Activated naive CD8-positive, alpha-beta T cell (primary cell): ENCODE measurements at regions not wholly inside any gene's neighbourhood (a gene's known extent, or its start where the extent isn't known, plus 50 kb on each side); places are given as distances from the start of the nearest gene placed in this dataset.

Experiments
- H3K27ac Mint-ChIP-seq: one replicate; pipeline ENCODE4 v1.8.0; 2021; ENCODE audit warnings: mixed read lengths
- H3K27me3 Mint-ChIP-seq: one replicate; pipeline ENCODE4 v1.8.0; 2021; ENCODE audit warnings: mixed read lengths
- H3K36me3 Mint-ChIP-seq: one replicate; pipeline ENCODE4 v1.8.0; 2021; ENCODE audit warnings: mixed read lengths
- H3K4me1 Mint-ChIP-seq: one replicate; pipeline ENCODE4 v1.8.0; 2021; ENCODE audit warnings: low read depth, mixed read lengths
- H3K4me3 Mint-ChIP-seq: one replicate; pipeline ENCODE4 v1.8.0; 2021; ENCODE audit warnings: mild to moderate bottlenecking, mixed read lengths
- H3K9me3 Mint-ChIP-seq: one replicate; pipeline ENCODE4 v1.8.0; 2021; ENCODE audit warnings: low read depth, mixed read lengths

- no peak overlapping the region for H3K4me3 Mint-ChIP-seq
- no peak overlapping the region for H3K27ac Mint-ChIP-seq
- peaks cover 8% of the 10 kb centered on the region for H3K27me3 Mint-ChIP-seq
- no peaks in the 10 kb centered on the region for H3K36me3 Mint-ChIP-seq
- H3K4me1 Mint-ChIP-seq: no peaks in the 10 kb centered on the region
- no peaks in the 10 kb centered on the region for H3K9me3 Mint-ChIP-seq
Measured at GRCh38 chr15:93557696-93558095, 468.7 kb upstream of the RGMA start.

- no peak overlapping the region for H3K27ac Mint-ChIP-seq
Measured at GRCh38 chr15:93553167-93553935, 464.3 kb upstream of the RGMA start.

GRCh38 chr15:93543093-93543492 is 454.1 kb upstream of the RGMA start:
- Mint-ChIP-seq H3K36me3 (no peaks in the 10 kb centered on the region), H3K4me1 (no peaks in the 10 kb centered on the region), H3K27ac (no peak overlapping the region), H3K27me3 (peaks cover 7% of the 10 kb centered on the region), H3K4me3 (no peak overlapping the region), H3K9me3 (peaks cover 6% of the 10 kb centered on the region)

More at GRCh38 chr15:93553167-93553935, 464.3 kb upstream of the RGMA start:
- H3K9me3 Mint-ChIP-seq: no peaks in the 10 kb centered on the region
- H3K27me3 Mint-ChIP-seq: peaks cover 7% of the 10 kb centered on the region
- no peak overlapping the region for H3K4me3 Mint-ChIP-seq
- H3K36me3 Mint-ChIP-seq: no peaks in the 10 kb centered on the region
- no peaks in the 10 kb centered on the region for H3K4me1 Mint-ChIP-seq

GRCh38 chr15:93527374-93528050 is 438.5 kb upstream of the RGMA start:
- Mint-ChIP-seq H3K27ac (no peak overlapping the region), H3K4me1 (no peaks in the 10 kb centered on the region), H3K9me3 (no peaks in the 10 kb centered on the region), H3K4me3 (no peak overlapping the region), H3K36me3 (no peaks in the 10 kb centered on the region), H3K27me3 (peaks cover 3% of the 10 kb centered on the region)

- no peaks in the 10 kb centered on the region for H3K4me1 Mint-ChIP-seq
- peaks cover 7% of the 10 kb centered on the region for H3K27me3 Mint-ChIP-seq
- H3K27ac Mint-ChIP-seq: no peak overlapping the region
- no peaks in the 10 kb centered on the region for H3K36me3 Mint-ChIP-seq
- H3K9me3 Mint-ChIP-seq: no peaks in the 10 kb centered on the region
- H3K4me3 Mint-ChIP-seq: no peak overlapping the region
Measured at GRCh38 chr15:93524432-93524831, 435.4 kb upstream of the RGMA start.

- Mint-ChIP-seq H3K4me3 (no peak overlapping the region), H3K27me3 (peaks cover 6% of the 10 kb centered on the region), H3K27ac (no peak overlapping the region), H3K9me3 (no peaks in the 10 kb centered on the region), H3K4me1 (no peaks in the 10 kb centered on the region), H3K36me3 (no peaks in the 10 kb centered on the region)
Measured at GRCh38 chr15:93523481-93523880, 434.5 kb upstream of the RGMA start.

- Mint-ChIP-seq H3K9me3 (no peaks in the 10 kb centered on the region), H3K27ac (no peak overlapping the region), H3K4me3 (no peak overlapping the region)
Measured at GRCh38 chr15:93520206-93520605, 431.2 kb upstream of the RGMA start.

GRCh38 chr15:93519599-93519998 is 430.6 kb upstream of the RGMA start:
- no peak overlapping the region for H3K27ac Mint-ChIP-seq
- H3K27me3 Mint-ChIP-seq: peaks cover 8% of the 10 kb centered on the region
- H3K4me3 Mint-ChIP-seq: no peak overlapping the region
- no peaks in the 10 kb centered on the region for H3K4me1 Mint-ChIP-seq
- no peaks in the 10 kb centered on the region for H3K9me3 Mint-ChIP-seq
- H3K36me3 Mint-ChIP-seq: no peaks in the 10 kb centered on the region

More at GRCh38 chr15:93520206-93520605, 431.2 kb upstream of the RGMA start:
- Mint-ChIP-seq H3K36me3 (no peaks in the 10 kb centered on the region), H3K27me3 (peaks cover 6% of the 10 kb centered on the region), H3K4me1 (no peaks in the 10 kb centered on the region)

GRCh38 chr15:93517176-93517575 is 428.2 kb upstream of the RGMA start:
- Mint-ChIP-seq H3K4me1 (no peaks in the 10 kb centered on the region), H3K4me3 (no peak overlapping the region), H3K27ac (no peak overlapping the region), H3K27me3 (peaks cover 5% of the 10 kb centered on the region), H3K36me3 (no peaks in the 10 kb centered on the region), H3K9me3 (no peaks in the 10 kb centered on the region)

- Mint-ChIP-seq H3K9me3 (no peaks in the 10 kb centered on the region), H3K27ac (no peak overlapping the region), H3K36me3 (no peaks in the 10 kb centered on the region), H3K27me3 (peaks cover 6% of the 10 kb centered on the region), H3K4me3 (no peak overlapping the region), H3K4me1 (no peaks in the 10 kb centered on the region)
Measured at GRCh38 chr15:93515256-93516051, 426.4 kb upstream of the RGMA start.

GRCh38 chr15:93506646-93507045 is 417.6 kb upstream of the RGMA start:
- no peak overlapping the region for H3K27ac Mint-ChIP-seq
- H3K9me3 Mint-ChIP-seq: no peaks in the 10 kb centered on the region
- no peak overlapping the region for H3K4me3 Mint-ChIP-seq
- no peaks in the 10 kb centered on the region for H3K36me3 Mint-ChIP-seq
- no peaks in the 10 kb centered on the region for H3K27me3 Mint-ChIP-seq
- no peaks in the 10 kb centered on the region for H3K4me1 Mint-ChIP-seq

GRCh38 chr15:93505506-93505905 is 416.5 kb upstream of the RGMA start:
- Mint-ChIP-seq H3K36me3 (no peaks in the 10 kb centered on the region), H3K4me1 (no peaks in the 10 kb centered on the region), H3K4me3 (no peak overlapping the region), H3K9me3 (no peaks in the 10 kb centered on the region), H3K27ac (no peak overlapping the region), H3K27me3 (no peaks in the 10 kb centered on the region)

- Mint-ChIP-seq H3K36me3 (no peaks in the 10 kb centered on the region), H3K4me1 (no peaks in the 10 kb centered on the region), H3K27ac (no peak overlapping the region), H3K4me3 (no peak overlapping the region), H3K27me3 (peaks cover 2% of the 10 kb centered on the region), H3K9me3 (no peaks in the 10 kb centered on the region)
Measured at GRCh38 chr15:93501946-93502345, 412.9 kb upstream of the RGMA start.

GRCh38 chr15:93500155-93500554 is 411.1 kb upstream of the RGMA start:
- no peaks in the 10 kb centered on the region for H3K9me3 Mint-ChIP-seq
- no peak overlapping the region for H3K4me3 Mint-ChIP-seq
- peaks cover 2% of the 10 kb centered on the region for H3K27me3 Mint-ChIP-seq
- no peaks in the 10 kb centered on the region for H3K36me3 Mint-ChIP-seq
- no peaks in the 10 kb centered on the region for H3K4me1 Mint-ChIP-seq
- H3K27ac Mint-ChIP-seq: no peak overlapping the region

GRCh38 chr15:93497291-93497690 is 408.3 kb upstream of the RGMA start:
- no peaks in the 10 kb centered on the region for H3K4me1 Mint-ChIP-seq
- H3K9me3 Mint-ChIP-seq: no peaks in the 10 kb centered on the region
- H3K4me3 Mint-ChIP-seq: no peak overlapping the region
- peaks cover 2% of the 10 kb centered on the region for H3K27me3 Mint-ChIP-seq
- no peak overlapping the region for H3K27ac Mint-ChIP-seq
- no peaks in the 10 kb centered on the region for H3K36me3 Mint-ChIP-seq
